ENCODE measurements at regions not wholly inside any gene's neighbourhood (a gene's known extent, or its start where the extent isn't known, plus 50 kb on each side); places are given as distances from the start of the nearest gene placed in this dataset.

DNA sequence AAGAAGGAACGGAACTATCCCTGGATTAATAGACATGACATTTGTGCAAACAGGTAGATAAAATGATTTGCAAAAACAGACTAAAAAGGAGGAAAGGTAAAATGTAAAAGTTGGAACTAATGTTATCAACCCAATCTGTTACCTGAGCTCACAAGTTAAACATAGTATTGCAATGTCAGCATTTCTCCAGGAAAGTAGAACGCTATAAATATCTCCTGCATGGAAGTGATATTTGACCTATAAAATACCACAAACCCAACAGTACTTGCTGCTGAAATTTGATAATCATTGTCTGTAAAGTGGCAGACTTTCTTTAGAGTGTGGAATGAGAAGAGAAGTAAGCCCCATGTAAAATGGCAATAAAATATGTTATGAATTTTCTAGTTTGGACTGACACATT is 1435.7 kb downstream of the LRFN5 start:
- no peak for TF ChIP-seq EZH2phosphoT487 (IDR thresholded peaks at IDR 0.05; ENCODE audit: borderline replicate concordance, low read length)
- TF ChIP-seq, protein P1, sequence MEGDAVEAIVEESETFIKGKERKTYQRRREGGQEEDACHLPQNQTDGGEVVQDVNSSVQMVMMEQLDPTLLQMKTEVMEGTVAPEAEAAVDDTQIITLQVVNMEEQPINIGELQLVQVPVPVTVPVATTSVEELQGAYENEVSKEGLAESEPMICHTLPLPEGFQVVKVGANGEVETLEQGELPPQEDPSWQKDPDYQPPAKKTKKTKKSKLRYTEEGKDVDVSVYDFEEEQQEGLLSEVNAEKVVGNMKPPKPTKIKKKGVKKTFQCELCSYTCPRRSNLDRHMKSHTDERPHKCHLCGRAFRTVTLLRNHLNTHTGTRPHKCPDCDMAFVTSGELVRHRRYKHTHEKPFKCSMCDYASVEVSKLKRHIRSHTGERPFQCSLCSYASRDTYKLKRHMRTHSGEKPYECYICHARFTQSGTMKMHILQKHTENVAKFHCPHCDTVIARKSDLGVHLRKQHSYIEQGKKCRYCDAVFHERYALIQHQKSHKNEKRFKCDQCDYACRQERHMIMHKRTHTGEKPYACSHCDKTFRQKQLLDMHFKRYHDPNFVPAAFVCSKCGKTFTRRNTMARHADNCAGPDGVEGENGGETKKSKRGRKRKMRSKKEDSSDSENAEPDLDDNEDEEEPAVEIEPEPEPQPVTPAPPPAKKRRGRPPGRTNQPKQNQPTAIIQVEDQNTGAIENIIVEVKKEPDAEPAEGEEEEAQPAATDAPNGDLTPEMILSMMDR (IDR thresholded peaks at IDR 0.05; ENCODE audit: low read depth, low read length, poor library complexity, severe bottlenecking) = no peak
